ACHN (cell line): ENCODE measurements at regions not wholly inside any gene's neighbourhood (a gene's known extent, or its start where the extent isn't known, plus 50 kb on each side); places are given as distances from the start of the nearest gene placed in this dataset.

Source experiments
- DNase-seq: peaks from one replicate; pipeline ENCODE4 v3.0.0-alpha.2; 2015
- in situ Hi-C: cut with HindIII; loops from 2 replicates; pipeline ENCODE4 v1.10.0; 2017; ENCODE audit warnings: low sequenced_read_pairs, low pct_ligation_motif_present, low pct_unique_long_range_greater_than_20kb

DNA sequence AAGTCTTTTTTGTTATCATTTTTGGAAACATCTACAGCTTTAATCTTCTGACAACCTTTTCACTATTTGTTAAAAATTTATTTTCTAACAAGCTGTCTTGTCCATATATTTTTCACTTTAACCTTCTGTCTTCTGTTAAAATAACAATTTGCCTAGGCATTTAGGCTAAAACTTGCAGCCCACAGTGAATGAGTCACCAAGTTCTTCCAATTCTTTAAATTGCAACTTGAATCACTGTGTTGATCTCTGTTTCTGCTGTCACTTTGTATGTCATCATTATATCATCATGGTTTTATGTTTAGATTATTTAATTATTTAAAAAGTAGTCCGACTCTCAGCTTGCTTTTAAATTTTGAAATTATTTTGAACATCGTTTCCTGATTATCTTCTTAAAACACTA lies 473.8 kb upstream of the PTPRD start:
- in situ Hi-C loops = no loop called here
- no peak for DNase-seq

DNA sequence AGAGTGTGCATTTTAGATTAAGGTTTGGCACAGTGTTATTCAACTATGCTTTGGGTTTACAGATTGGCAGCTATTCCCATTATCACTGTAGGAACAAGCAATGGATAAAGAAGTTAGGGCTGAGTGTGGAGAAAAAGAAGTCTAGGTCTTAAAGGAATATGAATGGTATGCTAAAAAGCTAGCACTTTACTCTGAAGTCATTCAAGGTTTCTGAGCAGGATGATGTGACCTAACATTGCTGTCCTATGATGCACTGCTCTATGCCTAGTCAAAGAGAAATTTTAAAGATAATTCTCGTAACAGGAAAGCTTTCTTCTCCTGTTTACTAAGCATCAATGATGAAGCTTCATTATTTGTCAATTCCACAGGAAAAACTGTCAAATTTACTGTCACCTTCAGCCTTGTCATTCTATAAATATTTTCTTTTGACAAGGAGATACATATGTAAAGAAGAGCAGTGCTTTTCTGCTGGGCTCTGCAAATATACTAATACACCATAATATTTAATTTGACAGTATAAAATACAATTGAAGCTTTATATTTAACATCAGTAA lies 476.1 kb upstream of the PTPRD start:
- no peak for DNase-seq
- in situ Hi-C loops = no loop called here

DNA sequence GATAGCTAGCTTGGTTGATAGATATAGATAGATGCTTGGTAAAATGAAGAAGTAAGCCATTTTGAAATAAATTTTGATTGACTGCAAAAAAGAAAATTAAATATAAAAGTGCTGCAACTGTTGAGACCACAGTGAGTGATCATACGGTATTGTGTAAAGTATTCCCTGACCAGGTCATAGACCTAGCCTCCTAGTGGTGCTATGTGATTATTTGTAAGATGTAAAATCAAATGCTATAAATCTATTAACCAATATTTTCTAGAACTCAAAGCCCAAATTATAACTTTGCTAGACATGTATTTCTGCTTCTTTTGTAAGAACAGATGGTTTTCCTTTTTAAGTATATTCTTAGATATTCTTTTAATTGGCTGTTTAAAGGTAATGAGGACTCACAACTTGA lies 480.2 kb upstream of the PTPRD start:
- in situ Hi-C loops = no loop called here
- no peak for DNase-seq

DNA sequence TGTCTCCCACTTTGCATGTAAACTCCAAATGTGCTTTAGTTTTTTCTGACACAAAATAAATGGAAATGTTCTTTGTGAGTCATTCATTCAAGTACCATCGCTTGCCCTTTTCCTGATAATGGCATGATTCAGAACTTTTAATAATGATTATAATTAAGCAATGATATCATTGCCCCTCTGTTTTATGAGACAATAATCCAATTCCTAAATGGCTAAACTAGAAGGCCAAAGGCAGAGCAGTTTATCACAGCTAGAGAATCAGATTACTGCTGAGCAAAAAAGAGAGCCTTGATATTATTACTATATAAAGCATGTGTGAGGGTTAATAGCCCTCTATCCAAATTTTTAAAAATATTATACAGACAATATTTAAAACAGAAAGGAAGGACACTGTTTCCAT lies 484.2 kb upstream of the PTPRD start:
- in situ Hi-C loops = no loop called here
- no peak for DNase-seq

GRCh38 chr9:11103525-11103924 lies 490.7 kb upstream of the PTPRD start:
- in situ Hi-C loops = no loop called here
- DNase-seq = no peak

DNA sequence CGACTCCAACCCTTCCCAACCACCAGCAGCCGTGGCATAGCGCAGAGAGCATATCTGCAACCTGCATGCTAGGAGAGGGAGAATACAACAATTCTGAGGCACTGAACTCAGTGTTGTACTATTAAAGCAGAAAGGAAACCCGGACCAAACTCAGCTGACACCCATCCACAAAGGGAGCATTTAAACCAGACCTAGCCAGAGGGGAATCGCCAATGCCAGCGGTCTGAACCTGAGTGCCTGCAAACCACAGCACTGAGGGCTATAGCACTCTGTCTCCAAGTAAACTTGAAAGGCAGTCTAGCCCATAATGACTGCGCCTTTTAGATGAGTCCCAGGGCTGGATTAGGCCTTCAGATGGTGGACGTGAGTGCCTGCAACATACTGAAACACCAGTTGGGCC lies 494.4 kb upstream of the PTPRD start:
- in situ Hi-C loops = no loop called here

DNA sequence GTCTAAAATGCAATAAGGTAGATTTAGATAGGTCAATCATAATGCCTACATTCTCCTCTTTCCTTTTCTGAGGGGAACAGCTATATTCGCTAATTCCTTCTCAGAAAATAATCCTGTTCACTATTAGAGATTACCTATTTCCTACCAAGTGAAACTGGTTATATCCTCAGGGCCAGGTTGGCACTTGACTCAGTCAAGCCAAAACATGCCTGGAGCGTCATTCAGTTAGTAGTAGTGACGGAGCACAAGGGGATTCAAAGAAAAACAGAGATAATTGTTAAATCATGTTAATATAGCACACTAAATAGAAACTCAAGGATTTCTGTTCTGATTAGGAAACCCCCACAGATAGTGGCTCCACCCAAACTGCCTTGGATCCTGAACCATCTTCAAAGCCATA lies 515.4 kb upstream of the PTPRD start:
- in situ Hi-C loops = no loop called here
- no peak for DNase-seq

More for the DNA sequence above, 494.4 kb upstream of the PTPRD start:
- DNase-seq = no peak

GRCh38 chr9:11135851-11136250 lies 523.0 kb upstream of the PTPRD start:
- in situ Hi-C loops = no loop called here
- no peak for DNase-seq

- DNase-seq = no peak
- in situ Hi-C loops = no loop called here
Observed at GRCh38 chr9:11141357-11141756, 528.6 kb upstream of the PTPRD start.

- in situ Hi-C loops = no loop called here
- no peak for DNase-seq
Observed at GRCh38 chr9:11142965-11143738, 530.4 kb upstream of the PTPRD start.

DNA sequence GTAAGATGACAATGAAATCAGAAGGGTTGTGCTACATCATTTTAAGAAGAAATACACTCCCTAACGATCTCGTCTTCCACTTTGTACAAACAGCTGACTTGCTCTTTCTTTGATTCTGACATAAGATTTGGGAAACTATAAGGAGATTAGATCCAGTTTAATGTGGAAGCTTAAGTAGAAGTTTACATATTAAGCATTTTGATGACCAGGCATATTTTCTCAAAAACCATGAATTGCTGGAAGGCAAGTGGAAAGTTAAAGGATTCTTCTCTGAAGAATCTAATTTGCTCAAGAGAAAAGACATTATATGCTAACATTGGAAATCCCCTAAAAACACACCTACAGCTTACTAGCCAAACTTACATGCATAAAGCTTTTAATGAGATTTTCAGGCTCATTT lies 531.9 kb upstream of the PTPRD start:
- in situ Hi-C loops = no loop called here
- no peak for DNase-seq

GRCh38 chr9:11148189-11148588 lies 535.4 kb upstream of the PTPRD start:
- in situ Hi-C loops = no loop called here
- DNase-seq = no peak

- in situ Hi-C loops = no loop called here
Observed at GRCh38 chr9:11149065-11149464, 536.3 kb upstream of the PTPRD start.

DNA sequence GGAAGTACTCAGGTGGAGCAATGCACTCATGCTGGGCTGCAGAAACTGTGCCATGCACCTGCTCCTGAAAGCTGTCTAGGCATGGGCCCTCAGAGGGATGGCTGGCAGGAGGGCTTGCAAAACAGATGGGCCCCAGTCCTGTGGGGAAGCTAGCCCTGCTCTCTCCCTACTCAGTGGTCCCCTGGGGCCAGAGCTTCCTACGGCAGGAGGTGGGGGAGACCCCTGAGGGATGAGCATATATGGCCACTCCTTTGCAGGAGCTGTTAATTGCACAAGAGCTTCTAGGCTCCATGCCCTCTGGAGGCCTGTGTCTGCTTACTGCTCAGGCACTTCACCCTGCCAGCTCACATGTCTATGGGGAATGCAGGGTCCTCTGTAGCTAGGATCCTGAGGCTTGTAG lies 545.3 kb upstream of the PTPRD start:
- DNase-seq = no peak
- in situ Hi-C loops = no loop called here

More at GRCh38 chr9:11149065-11149464, 536.3 kb upstream of the PTPRD start:
- DNase-seq = no peak

DNA sequence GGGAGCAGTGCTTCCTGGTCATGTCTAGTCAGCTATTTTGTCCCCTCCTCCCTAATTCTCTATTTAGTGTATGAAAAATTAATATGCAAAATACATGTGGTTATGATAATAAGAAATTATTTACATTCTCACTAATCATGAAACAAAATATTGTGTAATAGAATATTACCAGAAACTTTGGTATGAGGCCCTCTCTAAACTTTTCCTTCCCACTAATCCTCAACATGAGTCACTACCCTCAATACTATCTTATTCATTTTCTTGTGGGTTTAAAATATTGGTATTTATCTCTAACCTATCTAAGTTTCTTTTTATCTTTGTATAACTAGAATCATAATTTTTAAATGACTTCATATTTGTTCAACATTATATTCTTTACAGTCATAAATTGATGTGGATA lies 545.9 kb upstream of the PTPRD start:
- DNase-seq = no peak
- in situ Hi-C loops = no loop called here

- no peak for DNase-seq
- in situ Hi-C loops = no loop called here
Observed at GRCh38 chr9:11159318-11159862, 546.6 kb upstream of the PTPRD start.

GRCh38 chr9:11163843-11164242 lies 551.0 kb upstream of the PTPRD start:
- in situ Hi-C loops = no loop called here
- DNase-seq = no peak

- in situ Hi-C loops = no loop called here
- no peak for DNase-seq
Observed at GRCh38 chr9:11182001-11182400, 569.2 kb upstream of the PTPRD start.

DNA sequence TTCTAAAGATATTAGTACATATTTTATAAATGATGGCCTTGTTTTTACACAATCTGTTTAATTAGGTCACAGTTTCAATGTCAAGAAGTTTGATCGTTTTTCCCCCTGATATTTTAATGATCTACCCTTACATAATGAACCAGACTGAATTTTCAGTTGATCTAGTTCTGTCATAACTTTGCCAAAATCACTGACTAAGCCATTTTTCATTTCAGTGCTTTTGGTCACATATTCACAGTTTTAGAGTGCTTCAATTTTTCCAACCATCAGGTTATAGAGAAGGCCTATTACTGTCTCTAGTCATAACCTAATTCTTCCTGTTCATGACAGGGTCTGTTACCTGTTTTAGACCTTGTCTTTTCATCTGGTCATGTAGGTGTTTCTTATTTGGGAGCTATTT lies 577.9 kb upstream of the PTPRD start:
- DNase-seq = no peak
- in situ Hi-C loops = no loop called here

- DNase-seq = no peak
- in situ Hi-C loops = no loop called here
Observed at GRCh38 chr9:11192993-11193392, 580.2 kb upstream of the PTPRD start.
